ENCODE measurements at regions not wholly inside any gene's neighbourhood (a gene's known extent, or its start where the extent isn't known, plus 50 kb on each side); places are given as distances from the start of the nearest gene placed in this dataset.
"Not testable (repeated sequence)": the region's sequence is repeated elsewhere in the genome, so short reads cannot be mapped to it uniquely, and the experiment has no call there.

DNA sequence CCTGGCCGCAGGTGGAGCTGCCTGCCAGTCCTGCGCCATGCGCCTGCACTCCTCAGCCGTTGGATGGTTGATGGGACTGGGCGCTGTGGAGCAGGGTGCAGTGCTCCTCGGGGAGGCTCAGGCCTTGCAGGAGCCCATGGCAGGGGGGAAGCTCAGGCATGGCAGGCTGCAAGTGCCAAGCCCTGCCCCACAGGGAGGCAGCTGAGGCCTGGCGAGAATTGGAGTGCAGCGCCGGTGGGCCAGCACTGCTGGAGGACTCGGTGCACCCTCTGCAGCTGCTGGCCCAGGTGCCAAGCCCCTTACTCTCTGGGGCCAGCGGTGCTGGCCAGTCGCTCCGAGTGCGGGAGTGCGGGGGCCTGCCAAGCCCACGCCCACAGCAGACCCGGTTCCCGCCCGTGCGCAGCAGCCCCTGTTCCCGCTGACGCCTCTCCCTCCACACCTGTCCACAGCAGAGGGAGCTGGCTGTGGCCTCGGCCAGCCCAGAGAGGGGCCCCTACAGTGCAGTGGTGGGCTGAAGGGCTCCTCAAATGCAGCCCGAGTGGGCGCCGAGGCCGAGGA, 275.9 kb upstream of the FRG1 start:
- DNase-seq (ENCODE audit: low spot score): no peak

DNA sequence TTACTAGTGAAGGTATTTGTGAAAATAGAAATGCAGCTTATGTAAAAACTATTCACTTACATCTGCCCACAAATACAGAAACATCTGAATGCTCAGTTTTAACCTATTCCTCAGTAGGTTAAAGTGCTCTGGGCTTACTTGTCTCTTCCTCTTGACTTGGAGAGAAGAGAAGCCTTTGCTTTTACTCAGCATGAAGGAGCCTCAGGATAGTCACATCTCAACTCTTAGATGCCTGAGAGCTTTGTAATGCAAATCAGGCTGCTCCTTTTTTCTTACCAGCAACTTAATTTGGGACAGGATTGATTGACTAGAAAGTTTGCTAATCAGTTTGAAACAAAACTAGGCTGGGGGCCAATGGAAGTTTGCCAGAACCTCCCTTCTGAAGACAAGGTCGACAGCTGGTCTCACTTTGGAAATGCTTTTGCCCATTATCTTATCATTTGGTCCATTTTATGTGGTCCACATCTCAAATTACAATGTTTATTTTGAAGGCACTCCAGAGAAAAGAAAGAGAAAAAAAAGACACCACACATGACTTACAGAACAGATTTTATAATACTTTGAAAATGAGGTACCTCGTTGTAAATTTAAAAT, 274.9 kb upstream of the FRG1 start:
- not testable (repeated sequence) for DNase-seq (ENCODE audit: low spot score)

DNA sequence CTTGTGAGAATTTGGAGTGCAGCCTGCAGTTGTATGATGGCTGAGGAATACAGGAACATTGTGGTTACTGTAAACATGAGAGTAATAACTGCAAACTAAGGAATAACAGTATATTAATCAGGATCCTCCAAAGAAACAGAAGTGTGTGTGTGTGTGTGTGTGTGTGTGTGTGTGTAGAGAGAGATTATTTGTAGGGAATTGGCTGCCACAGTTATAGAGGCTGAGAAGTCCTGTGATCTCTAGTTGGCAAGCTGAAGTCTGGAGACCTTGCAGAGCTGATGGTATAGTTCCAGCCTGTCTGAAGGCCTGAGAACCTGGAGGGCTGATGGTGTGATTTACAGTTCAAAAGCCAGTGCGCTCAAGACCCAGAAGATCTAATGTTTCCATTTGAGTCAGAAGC, 273.3 kb upstream of the FRG1 start:
- not testable (repeated sequence) for DNase-seq (ENCODE audit: low spot score)

DNA sequence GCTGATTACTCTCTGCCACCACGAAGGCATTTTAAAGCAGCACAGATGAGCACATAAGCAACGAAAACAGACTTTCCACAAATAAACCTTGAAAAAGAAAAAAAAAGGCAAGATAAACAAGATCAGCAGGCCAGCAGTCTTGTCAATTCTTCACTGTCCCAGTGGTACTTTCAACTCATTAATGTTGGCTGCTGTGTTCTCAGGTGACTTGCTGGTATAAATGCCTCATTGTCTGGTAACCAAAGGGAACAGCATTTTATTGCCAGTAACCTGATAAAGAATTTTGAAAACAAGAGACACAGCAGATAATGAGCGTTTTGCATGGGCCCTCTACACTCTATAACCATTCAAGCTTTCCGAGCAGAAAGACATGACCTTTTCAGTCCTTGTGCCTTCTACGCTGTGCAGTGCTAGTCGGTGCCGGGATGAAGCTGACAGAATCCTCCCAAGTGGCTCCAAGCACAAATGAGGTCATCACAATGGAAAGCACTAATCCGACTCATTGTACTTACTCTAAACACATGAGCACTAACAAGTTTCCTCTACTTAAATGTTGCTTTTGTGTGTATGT, 242.9 kb upstream of the FRG1 start:
- not testable (repeated sequence) for DNase-seq (ENCODE audit: low spot score)

DNA sequence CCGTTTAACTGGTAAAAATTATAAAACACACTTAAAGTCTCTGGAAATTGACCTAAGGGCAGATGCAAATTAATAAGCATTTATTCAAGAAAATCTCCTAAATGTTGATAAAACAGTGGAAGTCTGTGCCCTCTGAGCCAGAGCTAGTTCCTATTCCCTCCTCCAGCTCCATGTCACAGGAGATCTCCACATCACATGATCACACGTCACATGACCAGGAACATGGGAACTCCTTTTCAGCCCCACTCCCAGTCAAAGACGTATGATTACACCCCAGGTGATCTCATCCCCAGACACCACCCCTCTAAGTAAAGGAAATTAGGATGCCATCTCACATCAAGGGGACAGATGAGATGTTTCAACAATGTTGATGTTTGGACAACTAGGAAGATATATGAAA, 237.7 kb upstream of the FRG1 start:
- not testable (repeated sequence) for DNase-seq (ENCODE audit: low spot score)

DNA sequence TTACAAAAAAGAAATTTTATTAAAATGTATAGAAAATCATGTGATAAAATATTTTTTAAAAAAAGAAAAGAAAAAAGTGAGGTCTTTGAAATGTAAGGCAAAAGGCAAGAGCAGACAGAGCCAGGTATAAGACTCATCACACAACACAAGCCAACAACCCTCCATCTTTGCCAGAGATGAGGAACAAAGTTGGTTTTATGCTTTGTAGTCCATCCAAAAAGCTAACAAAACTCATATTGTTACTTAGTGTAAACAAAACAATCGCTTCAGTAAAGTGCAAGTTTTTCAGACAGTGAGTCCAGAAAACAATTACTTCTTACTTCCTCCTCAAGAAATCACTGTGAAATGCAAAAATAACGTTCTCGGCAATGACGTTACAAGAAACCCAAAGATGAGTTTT, 233.9 kb upstream of the FRG1 start:
- not testable (repeated sequence) for DNase-seq (ENCODE audit: low spot score)

DNA sequence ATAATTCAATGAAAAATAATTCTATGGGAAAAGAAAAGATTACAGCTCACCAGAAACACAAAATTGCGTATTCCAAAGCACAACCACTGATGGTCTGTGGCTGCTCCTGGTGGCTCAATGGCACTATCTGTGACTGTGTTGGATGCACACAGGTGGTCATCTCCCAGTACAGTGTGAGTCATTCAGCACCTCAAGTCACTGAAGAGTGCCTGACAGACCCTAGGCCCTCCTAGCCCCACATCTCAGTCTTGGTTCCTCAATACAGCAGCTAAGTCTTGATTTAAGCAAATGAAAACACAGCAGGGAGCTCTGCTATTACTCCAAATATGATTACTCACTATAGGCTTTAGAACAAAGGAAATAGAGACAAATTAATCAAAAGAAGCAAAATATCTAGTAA, 233.4 kb upstream of the FRG1 start:
- DNase-seq (ENCODE audit: low spot score): not testable (repeated sequence)

DNA sequence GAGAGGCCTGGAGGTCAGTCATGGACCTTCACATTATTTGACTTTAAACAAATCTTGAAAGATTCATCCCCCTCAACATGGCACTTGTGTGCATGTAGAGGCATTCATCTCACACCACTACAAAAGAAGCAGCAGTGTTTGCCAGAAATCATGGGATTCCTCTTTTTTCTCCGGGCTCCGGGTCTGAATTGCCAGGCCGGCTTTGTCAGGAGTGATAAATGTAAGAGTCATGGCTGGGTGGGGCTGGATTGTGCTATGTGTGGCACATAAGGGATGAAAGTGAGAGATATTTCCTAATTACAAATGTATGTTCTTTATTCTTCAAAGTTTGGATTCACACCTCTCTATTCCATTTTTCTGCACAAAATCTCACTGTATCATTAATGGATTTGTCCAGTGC, 228.7 kb upstream of the FRG1 start:
- DNase-seq (ENCODE audit: low spot score): not testable (repeated sequence)

DNA sequence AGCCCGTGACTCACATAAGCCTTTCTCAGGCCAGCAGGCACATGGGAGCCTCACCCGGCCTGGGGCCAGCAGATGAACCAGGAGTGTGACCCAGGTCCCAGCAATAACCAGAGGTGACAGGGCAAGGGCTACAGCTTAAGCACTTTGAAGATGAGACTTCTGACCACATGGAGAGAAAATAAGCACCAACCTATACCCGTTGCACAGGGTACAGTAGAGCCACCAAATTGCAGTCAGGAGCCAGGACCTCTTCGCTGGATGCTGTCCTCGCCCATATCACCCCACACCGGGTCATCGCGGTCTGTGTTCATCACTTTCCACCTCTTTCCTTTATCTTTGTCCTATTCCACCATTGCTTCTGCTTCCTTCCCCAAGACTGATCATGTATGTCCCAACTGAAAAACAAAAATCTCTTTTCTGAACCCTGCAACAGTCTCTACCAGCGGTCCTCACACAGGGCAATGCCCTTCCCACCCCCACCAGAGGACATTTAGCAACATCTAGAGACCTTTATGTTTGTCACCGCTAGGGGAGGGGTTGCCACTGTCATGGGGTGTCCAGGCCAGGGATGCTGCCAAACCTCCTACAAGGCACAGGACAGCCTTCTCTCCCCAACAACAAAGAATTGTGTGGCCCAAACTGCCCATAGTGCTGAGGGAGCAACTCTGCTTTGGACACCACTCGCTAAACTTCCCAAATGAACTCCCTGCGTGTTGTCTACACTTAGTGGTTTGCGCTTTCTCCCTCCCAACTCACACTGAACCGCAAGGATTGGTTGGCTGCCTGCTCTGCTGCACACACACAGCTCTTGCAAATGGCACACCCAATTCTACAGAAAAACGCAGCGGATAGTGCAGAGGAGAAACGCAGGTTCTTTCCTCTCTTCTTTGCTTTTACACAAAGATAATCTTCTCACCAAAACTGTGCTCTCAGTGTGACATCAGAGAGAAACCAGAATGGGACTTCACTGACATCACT, 219.4 kb upstream of the FRG1 start:
- not testable (repeated sequence) for DNase-seq (ENCODE audit: low spot score)

DNA sequence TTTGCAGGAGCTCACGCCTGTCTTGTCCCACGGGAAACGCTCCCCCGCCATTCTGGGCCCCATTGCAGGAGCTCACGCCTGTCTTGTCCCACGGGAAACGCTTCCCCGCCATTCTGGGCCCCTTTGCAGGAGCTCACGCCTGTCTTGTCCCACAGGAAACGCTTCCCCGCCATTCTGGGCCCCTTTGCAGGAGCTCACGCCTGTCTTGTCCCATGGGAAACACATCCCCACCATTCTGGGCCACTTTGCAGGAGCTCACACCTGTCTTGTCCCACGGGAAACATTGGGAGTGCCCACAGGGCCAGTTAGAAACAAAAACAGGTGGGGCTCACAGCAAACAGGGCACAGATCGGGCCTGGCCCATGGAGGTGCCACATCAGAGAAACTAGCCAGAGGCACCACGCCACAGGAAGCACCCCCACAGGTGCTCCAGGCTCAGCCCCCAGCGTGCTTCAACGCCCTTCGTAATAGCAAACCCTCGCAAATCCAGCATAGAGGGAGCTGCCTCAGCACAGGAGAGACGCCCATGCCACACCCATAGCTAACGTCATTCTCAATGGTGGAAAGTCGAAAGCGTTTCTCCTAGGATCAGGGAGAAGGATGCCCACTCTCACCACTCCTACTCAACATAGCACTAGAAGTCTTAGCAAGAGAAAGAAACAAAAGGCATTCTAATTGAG, 218.2 kb upstream of the FRG1 start:
- not testable (repeated sequence) for DNase-seq (ENCODE audit: low spot score)

DNA sequence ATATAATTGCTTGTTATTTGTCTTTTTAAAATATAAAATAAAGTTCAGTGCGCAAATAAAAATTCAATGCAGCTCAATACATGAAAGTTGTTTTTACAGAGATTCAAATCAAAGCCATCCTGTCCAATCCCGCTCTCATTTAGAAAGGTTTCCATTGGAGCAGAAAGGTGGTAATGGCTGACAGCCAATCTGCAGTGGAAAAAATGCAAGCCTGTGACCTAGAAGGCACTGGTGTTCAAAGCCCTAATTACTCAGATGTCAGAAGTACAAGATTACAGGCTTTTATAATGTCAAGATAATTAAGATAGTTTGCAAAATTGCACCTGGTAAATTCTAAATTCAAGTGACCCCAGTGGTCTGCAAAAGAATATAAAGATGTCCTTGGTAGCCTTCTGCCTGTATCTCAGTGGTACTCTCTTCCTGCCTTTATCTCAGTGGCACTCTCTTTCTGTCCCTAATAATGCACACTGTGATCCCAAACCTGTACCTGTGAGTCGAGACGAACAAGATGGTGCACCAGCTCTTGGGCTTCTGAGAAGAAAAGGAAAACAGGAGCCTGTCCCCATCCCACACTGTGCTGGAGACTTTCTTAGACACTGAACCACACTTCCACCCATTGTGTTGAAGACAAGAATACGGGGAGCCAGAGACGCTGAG, 212.6 kb upstream of the FRG1 start:
- not testable (repeated sequence) for DNase-seq (ENCODE audit: low spot score)

DNA sequence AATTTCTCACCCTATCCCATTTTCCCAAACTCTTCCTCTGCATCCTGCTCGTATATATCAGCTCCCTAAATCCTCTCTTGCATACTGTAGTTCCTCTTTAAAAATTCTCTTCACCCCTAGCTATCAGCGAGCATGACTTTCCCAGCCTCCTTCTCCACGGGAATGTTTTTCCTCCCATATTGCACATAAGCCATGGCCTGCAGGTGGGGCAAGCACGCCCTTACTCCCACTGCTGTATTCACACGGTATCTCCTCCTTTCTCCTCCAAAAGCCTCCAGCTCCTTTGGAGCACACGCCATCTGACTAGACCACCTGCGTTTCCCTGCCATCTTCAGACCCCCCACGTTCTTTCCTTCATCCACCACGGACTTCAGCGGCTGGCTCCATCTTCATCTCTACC, 208.7 kb upstream of the FRG1 start:
- not testable (repeated sequence) for DNase-seq (ENCODE audit: low spot score)

DNA sequence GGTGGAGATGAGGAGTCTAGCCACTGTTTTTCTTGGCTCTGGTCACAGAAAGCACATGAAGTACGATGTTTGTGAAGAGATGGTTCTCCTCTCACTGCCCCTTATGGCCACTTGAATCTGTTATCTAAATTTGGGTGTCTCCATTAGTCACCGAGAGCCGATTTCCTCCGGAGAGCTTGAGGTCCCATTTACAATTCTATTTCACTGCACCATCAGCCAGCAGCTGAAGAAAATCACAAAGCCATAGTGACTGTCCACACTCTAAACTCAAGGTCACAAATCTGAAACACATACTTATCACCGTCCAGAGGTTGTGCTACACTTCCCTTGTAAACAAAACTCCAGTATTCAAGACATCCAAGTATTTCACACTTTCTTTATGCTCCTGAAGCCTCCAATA, 207.2 kb upstream of the FRG1 start:
- not testable (repeated sequence) for DNase-seq (ENCODE audit: low spot score)

DNA sequence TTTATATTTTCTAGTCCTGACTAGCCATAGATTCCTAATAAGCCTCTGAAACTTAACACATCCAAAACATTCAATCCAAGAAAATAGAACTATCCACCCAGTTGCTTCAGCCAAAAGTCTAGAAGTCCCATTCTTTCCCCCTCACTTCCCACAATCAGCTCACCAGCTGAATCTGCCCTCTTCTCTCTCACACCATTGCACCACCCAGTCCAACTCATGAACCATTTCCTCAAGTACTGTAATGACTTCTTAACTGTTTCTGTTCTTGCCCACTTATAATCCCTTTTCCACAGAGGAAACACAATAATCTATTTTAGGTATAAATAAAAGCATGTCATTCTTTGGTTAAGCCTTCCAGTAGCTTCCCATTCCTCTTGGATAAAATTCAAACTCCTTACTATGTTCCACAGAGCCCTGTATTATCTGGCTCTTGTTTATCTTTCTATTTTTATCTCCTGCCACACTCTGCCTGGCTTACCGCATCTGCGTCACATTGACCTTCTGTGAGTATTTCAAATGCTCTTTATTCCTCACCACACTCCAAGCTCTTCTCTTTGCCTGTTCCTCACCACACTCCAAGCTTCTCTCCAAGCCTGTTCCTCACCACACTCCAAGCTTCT, 205.9 kb upstream of the FRG1 start:
- DNase-seq (ENCODE audit: low spot score): not testable (repeated sequence)

DNA sequence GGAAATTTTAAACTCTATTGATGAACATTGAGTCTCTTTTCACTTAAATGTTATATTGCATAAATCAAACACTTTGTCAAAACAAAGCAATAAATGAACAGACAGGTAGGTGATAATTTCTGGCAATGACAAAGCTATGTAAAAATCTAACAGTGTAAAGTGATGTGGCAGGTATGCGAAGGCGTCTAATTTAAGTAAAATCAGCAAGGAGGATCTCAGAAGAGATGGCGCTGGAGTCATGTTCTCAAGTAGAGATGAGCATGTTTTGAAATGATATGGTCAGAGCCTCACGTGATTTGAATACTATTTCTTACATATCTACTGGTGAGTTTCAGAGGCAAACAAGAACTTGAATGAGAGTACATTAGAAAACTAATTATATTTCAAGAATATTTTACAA, 204.0 kb upstream of the FRG1 start:
- not testable (repeated sequence) for DNase-seq (ENCODE audit: low spot score)

DNA sequence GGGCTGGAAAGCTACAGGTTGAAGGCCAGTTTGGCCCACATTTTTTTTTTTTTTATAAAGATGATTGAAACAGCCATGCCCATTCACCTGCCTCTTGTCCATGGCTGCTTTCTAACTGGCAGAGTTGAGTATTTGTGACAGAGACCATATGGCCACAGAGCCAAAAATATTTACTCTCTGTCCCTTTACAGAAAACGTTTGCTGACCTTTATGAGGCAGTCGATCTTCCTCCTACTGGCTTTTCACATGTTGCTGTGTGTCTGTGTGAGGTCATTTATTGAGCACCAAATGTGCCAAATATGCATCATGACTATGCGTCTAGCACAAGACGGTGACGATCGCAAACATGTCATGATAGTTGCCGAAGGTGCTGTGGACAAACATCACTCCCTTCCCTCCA, 200.6 kb upstream of the FRG1 start:
- not testable (repeated sequence) for DNase-seq (ENCODE audit: low spot score)

DNA sequence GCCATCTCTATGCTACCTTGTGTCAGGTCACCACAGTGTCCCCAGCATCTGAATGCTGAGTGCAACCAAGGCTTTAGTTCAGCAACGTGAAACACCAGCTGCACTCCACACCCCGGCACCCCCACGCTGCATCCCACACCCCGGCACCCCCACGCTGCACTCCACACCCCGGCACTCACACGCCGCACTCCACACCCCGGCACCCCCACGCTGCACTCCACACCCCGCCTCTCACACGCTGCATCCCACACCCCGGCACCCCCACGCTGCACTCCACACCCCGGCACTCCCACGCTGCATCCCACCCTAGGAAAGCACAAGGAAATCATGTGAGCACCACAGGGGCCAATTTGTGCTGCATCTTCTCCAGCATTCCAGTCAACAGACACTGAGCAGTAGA, 199.8 kb upstream of the FRG1 start:
- no peak for DNase-seq (ENCODE audit: low spot score)

DNA sequence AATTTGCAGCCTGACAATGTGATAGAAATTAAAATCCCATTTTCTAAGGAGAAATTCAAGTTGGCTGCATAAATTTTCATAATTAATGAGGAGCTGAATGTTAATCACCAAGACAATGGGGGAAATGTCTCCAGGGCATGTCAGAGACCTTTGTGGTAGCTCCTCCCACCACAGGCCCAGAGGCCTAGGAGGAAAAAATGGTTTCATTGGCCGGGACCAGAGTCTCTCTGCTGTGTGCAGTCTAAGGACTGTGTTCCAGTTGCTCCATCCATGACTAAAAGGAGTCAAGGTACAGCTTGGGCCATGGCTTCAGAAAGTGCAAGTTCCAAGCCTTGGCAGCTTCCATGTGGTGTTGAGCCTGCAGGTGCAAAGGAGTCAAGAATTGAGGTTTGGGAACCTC, 187.6 kb upstream of the FRG1 start:
- not testable (repeated sequence) for DNase-seq (ENCODE audit: low spot score)

DNA sequence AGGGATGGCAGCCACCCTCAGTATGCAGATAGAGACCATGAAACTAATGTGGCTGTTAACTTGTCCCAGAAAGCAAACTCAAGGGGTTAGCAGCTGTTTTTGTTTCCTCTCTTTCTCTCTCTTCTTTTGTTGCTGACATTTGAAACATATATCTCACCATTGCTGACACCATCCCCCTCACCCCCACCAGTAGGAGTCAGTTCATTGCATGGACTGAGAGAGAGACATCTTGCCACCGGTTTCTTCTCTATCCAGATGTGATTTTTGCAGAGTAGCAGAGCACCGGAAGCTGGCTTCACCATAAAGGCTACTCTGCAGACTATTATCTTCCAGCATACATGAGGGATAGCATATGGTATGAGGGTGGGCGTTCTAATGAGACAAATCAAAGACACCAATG, 177.1 kb upstream of the FRG1 start:
- DNase-seq (ENCODE audit: low spot score): no peak

DNA sequence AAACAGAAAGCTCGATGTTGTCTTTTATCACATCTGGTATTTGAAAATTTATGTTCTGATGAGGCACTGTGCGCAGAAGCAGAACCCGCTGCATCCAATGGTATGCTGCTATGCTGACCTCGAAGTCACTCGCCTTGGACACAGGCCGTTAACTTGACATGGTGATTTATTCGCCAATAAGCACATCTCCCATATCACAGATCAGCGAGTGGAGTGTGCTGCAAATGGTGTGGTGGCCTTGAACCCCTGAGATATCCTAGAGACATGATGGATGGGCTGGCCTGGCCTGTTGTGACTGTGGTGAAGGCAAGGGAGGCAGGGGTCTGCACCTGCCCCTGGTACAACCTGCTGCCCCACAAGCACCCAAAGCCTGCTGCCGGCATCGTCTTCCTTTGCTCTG, 175.4 kb upstream of the FRG1 start:
- no peak for DNase-seq (ENCODE audit: low spot score)

DNA sequence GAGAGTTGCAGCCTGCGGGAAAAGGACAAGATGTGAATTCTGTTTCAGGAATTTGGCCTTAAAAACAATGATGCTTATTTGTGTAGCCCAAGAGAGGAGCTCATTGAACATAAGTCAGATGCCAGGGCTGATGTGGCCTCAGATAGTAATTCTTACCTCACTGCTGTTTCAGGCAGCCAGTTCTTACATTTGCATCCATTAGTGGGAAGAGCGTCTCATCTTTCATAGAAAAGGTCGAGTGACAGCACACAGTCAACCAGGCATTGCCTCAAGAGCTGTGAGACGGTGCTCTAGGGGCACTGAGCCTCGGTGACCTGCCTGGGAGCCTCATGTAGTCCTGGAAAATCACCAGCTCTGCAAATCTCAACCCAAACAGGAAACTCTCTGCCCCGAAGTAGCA, 174.9 kb upstream of the FRG1 start:
- DNase-seq (ENCODE audit: low spot score): no peak

All from left forelimb (tissue), 1 donor.